LHCN-M2 (cell line): ENCODE measurements at regions not wholly inside any gene's neighbourhood (a gene's known extent, or its start where the extent isn't known, plus 50 kb on each side); places are given as distances from the start of the nearest gene placed in this dataset.
"Not testable (repeated sequence)": the region's sequence is repeated elsewhere in the genome, so short reads cannot be mapped to it uniquely, and the experiment has no call there.

Experiments
- DNase-seq: peaks from one replicate; pipeline ENCODE4 v3.0.0-alpha.2; 2012; ENCODE audit warnings: low read depth

GRCh38 chrX:44096666-44097065, 123.5 kb upstream of the NDP start:
- DNase-seq, result no peak

- no peak for DNase-seq
These were observed 121.8 kb upstream of the NDP start for GRCh38 chrX:44094821-44095530.

GRCh38 chrX:44093431-44093830, 120.2 kb upstream of the NDP start:
- no peak for DNase-seq

GRCh38 chrX:44092778-44093177, 119.6 kb upstream of the NDP start:
- DNase-seq, result no peak

- DNase-seq, result no peak
These were observed 115.4 kb upstream of the NDP start for GRCh38 chrX:44088510-44089144.

- no peak for DNase-seq
These were observed 112.0 kb upstream of the NDP start for GRCh38 chrX:44085209-44085608.

GRCh38 chrX:44082829-44083228, 109.6 kb upstream of the NDP start:
- peak; percentile 11 for DNase-seq

GRCh38 chrX:44080083-44080482, 106.9 kb upstream of the NDP start:
- DNase-seq, result no peak

GRCh38 chrX:44072631-44073030, 99.4 kb upstream of the NDP start:
- no peak for DNase-seq

- DNase-seq, result peak; percentile 72
These were observed 98.8 kb upstream of the NDP start for GRCh38 chrX:44071847-44072551.

GRCh38 chrX:44071070-44071645, 98.0 kb upstream of the NDP start:
- DNase-seq, result no peak

- no peak for DNase-seq
These were observed 94.9 kb upstream of the NDP start for GRCh38 chrX:44068043-44068442.

GRCh38 chrX:44063606-44064005, 90.4 kb upstream of the NDP start:
- no peak for DNase-seq

GRCh38 chrX:44062840-44063239, 89.7 kb upstream of the NDP start:
- DNase-seq, result no peak

GRCh38 chrX:44061968-44062614, 88.9 kb upstream of the NDP start:
- DNase-seq, result no peak

GRCh38 chrX:44060221-44060620, 87.0 kb upstream of the NDP start:
- no peak for DNase-seq

GRCh38 chrX:44058339-44058738, 85.1 kb upstream of the NDP start:
- DNase-seq, result no peak

- DNase-seq, result no peak
These were observed 82.4 kb upstream of the NDP start for GRCh38 chrX:44055638-44056037.

GRCh38 chrX:44054863-44055601, 81.8 kb upstream of the NDP start:
- peak; percentile 26 for DNase-seq

GRCh38 chrX:44045106-44045505, 71.9 kb upstream of the NDP start:
- DNase-seq, result not testable (repeated sequence)

- DNase-seq, result no peak
These were observed 70.3 kb upstream of the NDP start for GRCh38 chrX:44043496-44043895.
